ENCODE measurements at regions not wholly inside any gene's neighbourhood (a gene's known extent, or its start where the extent isn't known, plus 50 kb on each side); places are given as distances from the start of the nearest gene placed in this dataset.
"Not testable (repeated sequence)": the region's sequence is repeated elsewhere in the genome, so short reads cannot be mapped to it uniquely, and the experiment has no call there.

- DNase-seq = not testable (repeated sequence)
Observed at GRCh38 chr14:105682442-105682841, 156.1 kb downstream of the TMEM121 start.

- DNase-seq = no peak
Observed at GRCh38 chr14:105682956-105683570, 156.7 kb downstream of the TMEM121 start.

DNA sequence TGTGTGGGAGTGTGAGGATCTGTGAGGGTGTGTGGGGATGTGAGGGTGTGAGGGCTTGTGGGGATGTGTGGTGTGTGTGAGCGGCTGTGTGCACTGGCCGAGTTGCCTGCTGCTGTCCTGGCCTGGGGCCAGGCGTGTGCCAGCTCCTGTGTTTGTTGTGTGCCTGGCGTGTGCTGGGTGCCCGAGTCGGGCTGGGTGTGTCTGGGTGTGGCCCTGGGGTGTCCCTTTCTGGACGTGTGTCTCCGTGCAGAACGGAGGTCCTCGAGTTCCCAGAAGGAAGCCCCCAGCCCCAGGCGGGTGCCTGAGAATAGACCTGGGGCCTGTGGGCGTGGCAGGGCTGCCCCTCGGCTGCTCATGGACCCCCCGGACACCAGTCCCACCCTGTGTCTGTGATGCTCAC, 157.7 kb downstream of the TMEM121 start:
- DNase-seq = not testable (repeated sequence)

GRCh38 chr14:105684597-105684996, 158.2 kb downstream of the TMEM121 start:
- not testable (repeated sequence) for DNase-seq

DNA sequence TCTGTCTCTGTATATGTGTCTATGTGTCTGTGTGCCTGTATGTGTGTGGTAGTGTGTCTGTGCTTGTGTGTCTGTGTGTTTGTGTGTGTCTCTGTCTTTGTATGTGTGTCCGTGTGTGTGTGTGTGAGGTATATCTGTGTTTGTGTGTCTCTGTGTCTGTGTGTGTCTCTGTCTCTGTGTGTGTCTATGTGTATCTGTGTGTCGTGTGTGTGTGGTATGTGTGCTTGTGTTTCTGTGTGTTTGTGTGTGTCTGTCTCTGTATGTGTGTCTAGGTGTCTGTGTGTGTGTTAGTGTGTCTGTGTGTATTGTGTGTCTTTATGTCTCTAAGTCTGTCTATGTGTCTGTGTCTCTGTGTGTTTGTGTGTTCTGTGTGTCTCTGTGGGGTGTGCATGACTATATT, 158.6 kb downstream of the TMEM121 start:
- DNase-seq = no peak

DNA sequence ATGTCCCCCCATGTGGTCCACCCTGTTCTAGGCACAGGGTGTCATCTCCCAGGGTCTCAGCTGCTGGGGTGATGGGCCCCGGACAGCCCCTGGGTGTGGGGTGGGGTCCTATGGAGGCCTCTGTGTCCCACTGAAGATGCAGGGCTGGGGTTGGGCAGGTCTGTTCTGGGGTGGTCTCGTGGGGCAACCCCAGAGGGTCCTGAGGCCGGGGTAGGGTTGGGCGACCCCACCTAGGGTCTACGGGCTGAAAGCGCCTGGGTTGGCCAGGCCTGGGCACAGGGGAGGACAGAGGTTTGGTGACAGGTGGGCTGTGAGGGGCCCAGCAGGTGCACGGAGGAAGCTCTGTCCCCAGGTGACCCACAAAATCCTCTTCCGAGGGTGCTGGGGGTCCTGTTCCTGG, 159.2 kb downstream of the TMEM121 start:
- not testable (repeated sequence) for DNase-seq

DNA sequence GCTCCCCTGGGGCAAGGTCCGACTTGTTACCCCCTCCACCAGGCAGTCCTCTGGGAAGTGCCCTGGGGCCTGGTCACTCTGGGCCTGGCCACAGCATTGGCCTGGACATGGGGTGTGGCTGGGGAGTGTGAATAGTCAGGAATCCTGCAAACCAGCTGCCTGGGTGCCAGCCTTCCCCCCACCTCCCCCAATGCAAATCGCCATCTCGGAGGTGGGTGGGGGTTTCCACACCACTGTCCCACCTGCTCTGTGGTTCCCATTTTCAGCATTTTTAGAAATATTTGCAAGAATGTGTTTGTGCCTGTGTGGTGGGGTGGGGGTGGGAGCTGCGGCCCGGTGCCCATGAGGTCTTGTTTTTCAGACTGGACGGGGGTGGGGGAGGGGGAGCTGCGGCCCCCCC, 159.7 kb downstream of the TMEM121 start:
- not testable (repeated sequence) for DNase-seq

DNA sequence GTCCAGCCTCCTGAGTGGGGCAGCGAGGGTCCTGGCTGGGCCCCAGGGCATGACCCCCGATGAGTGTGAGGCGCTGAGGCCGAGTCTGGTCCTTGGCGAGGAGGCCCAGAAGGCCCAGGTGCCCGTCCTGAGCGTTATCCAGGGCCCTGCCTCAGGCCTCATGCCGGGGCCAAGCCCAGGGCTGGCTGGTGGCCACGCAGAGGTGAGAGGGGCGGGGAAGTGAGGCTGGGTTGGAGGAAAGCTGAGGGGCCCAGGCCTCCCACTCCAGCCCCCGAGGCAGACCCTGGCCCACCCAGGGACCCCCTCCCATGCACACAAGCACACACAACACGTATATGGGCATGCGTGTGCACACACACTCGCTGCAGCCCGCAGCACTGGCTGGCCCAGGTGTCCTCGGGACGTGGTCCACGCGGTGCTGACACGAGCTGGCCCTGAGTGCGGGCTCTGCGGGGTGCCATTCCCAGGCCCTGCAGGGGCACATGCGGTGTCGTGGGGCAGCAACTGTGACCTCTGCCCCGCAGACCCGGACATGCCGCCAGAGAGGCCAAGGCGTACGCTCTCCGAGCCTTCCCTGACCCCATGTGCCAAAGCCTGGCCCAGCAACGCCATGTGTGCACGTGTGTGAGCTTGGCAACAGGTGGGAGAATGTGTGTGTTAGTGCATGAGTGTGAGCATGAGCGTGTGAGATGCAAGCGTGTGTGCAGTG, 160.2 kb downstream of the TMEM121 start:
- not testable (repeated sequence) for DNase-seq

DNA sequence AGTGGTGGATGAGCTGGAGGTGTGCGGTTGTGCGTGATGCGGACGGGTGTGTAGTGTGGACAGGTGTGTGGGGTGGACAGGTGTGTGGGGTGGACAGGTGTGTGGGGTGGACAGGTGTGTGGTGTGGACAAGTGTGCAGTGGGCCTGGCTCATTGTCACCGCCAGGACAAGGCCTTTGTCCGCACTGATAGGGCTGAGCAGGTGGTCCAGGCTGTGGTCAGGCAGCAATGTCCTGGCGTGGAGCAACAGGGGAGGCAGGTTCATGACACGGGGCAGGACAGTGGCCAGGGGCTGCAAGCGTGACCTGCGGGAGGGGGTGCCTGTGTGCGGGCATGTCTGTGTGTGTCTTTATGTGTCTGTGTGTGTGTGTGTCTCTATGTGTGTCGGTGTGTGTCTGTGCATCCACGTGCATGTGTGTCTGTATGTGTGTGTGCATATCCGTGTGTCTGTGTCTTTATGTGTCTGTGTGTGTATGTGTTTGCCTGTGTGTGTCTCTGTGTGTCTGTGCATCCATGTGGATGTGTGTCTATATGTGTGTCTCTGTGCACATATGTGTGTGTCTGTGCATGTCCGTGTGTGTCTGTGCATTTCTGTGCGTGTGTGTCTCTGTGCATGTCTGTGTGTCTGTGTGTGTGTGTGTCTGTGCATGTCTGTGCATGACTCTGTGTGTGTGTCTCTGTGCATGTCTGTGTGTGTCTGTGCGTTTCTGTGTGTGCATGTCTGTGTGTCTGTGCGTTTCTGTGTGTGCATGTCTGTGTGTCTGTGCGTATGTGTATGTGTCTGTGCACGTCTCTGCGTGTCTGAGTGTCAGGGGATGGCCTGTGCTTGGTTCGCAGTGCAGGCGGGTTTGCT, 161.0 kb downstream of the TMEM121 start:
- DNase-seq = not testable (repeated sequence)

DNA sequence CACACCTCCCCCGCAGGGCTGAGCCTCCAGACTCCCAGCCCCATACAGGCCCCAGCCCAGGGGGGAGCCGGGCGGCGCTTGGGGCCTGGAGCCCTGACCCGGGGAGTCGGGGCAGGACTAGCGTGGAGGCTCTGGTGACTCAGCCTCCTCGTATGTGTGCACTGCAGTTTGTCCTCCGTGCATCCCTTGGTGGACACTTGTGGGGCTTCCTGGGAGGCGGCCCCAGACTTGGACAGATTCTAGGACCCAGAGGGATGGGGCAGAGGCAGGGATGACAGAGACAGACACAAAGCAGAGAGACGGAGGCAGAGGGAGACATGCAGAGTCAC, 161.6 kb downstream of the TMEM121 start:
- not testable (repeated sequence) for DNase-seq

- not testable (repeated sequence) for DNase-seq
Observed at GRCh38 chr14:105688664-105689221, 162.4 kb downstream of the TMEM121 start.

DNA sequence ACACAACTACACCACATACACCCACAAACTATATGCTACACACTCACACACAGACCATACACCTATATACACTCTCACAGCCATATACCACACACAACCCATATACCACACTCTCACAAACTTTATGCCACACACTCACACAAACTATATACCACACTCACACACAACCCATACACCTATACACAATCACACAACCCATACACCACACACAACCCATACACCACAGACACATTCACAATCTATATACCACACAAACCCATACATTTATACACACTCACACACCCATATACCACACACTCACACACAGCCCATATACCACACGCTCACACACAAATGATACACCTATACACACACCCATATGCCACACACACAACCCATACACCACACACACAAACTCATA, 163.3 kb downstream of the TMEM121 start:
- no peak for DNase-seq

- no peak for DNase-seq
Observed at GRCh38 chr14:105690671-105691070, 164.3 kb downstream of the TMEM121 start.

DNA sequence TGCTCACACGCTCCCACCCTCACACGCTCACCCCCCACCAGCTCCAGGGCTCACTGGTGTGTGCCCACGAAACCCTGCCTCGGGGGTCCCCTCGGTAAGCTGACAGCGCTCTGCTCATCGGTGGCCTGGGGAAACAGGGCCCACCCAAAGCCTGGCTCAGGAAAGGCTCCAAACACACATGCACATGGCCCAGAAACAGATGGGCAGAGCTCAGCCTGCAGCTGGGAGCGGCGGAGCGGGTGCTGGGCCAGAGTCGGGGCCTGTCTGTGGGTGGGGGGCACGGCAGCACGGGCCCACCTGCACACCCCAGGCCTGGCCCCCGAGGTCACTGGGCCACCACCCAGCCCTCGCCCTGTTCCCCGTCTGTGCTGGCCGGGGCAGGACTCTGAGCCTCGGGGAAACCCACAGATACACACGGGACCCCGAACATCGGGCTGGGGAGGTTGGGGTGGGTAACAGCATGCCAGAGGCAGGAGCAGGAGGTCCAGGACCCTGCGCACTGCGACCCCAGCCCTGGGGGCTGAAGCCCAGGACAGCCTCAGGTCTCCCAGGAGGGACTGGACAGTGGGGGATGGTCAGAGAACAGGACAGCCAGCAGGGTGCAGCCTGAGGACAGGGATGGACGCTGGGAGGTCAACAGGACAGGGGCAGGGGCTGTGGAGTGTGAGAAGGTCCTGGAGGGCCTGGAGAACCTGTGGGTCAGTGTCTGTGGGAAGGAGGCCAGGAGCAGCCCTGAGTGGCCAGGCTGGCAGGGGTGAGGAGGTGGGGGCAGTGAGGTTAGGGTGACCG, 165.1 kb downstream of the TMEM121 start:
- not testable (repeated sequence) for DNase-seq

DNA sequence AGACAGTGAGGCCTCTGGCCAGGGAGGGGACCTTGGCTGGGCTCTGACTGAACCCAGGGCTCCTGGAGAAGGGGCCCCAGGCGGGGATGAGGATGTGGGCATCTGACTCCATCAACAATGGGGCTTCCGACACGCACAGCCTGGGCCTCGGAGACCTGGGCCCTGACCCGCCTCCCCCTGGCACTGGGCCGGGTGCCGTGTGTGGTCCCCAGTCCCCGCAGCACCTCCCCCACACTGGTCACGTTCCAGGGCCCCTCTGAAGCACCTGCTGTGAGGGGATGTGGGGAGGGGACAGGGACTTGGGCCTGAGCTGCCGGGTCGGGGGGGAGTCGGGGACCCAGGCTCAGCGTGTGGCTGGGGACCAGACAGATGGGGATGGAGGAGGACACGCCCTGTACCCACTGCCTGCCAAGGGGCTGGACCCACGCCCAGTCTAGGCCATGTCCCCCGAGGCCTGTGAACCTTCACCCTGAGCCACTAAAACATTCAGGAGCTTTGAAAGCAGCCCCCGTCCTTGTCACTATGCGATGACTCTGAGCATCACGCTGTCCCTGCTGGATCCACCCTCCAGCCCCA, 165.8 kb downstream of the TMEM121 start:
- not testable (repeated sequence) for DNase-seq

DNA sequence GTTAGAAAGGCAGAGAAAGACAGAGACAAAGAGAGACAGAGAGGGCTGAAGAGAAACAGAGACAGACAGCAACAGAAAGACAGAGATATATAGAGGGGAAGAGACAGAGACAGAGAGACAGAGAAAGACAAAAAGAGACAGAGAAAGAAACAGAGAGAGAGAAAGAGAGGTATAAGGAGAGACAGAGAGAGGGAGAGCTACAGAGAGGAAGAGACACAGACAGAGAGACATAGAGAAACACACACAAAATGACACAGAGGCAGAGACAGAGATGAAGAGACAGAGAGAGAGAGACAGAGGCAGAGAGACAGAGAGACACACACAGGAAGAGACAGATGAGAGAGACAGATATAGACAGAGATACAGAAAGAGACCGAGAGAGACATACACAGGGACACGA, 168.6 kb downstream of the TMEM121 start:
- DNase-seq = no peak

GRCh38 chr14:105696388-105696787, 170.0 kb downstream of the TMEM121 start:
- not testable (repeated sequence) for DNase-seq

GRCh38 chr14:105697414-105697813, 171.0 kb downstream of the TMEM121 start:
- DNase-seq = not testable (repeated sequence)

GRCh38 chr14:105697955-105698354, 171.6 kb downstream of the TMEM121 start:
- DNase-seq = not testable (repeated sequence)

- not testable (repeated sequence) for DNase-seq
Observed at GRCh38 chr14:105698940-105699556, 172.7 kb downstream of the TMEM121 start.

DNA sequence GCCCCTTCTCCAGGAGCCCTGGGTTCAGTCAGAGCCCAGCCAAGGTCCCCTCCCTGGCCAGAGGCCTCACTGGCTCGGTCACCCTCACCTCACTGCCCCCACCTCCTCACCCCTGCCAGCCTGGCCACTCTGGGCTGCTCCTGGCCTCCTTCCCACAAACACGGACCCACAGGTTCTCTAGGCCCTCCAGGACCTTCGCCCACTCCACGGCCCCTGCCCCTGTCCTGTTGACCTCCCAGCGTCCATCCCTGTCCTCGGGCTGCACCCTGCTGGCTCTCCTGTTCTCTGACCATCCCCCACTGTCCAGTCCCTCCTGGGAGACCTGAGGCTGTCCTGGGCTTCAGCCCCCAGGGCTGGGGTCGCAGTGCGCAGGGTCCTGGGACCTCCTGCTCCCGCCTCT, 173.3 kb downstream of the TMEM121 start:
- DNase-seq = not testable (repeated sequence)

- not testable (repeated sequence) for DNase-seq
Observed at GRCh38 chr14:105700146-105700545, 173.8 kb downstream of the TMEM121 start.

Data from DMS79 treated with DMSO at 0.1 percent for 48 hours (cell line).